ENCODE measurements at regions not wholly inside any gene's neighbourhood (a gene's known extent, or its start where the extent isn't known, plus 50 kb on each side); places are given as distances from the start of the nearest gene placed in this dataset.

DNA sequence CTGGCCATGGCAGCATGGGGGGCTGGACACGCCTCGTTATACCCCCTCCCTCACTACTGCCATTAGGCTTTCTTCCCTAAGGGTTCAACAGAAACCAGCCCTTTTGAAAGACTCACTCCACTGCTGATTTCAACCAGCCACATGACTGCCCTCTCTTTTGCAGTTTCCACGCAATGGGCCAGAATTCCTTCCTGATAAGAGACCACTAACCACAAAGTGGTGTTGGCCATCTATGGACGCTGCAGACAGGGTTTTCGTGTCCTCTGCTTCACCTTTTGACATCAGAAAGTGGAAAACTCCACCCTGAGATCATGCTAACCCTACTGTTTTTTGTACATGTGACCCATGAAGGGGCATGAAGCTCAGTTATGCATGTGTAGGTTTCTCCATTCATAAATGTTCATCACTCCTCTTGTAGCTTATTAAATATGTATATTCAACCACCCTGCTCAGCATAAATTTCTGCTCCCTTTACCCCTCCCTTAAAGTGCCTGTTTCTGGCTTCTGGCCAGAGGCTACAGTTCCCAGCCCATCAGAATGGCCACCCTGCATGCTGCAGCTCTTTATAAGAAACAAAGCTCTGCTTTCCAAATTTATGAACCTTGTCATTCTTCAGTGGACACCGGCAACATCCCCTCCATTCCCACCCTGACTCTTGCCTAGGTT is 105.6 kb upstream of the KCNK12 start:
- no peaks in the 10 kb centered on the region for H3K4me1 Mint-ChIP-seq
- intact Hi-C loops (cut with micrococcal nuclease): no loop called here
- H3K36me3 Mint-ChIP-seq (ENCODE audit: low read depth): no peaks in the 10 kb centered on the region
- no peak for DNase-seq
- no peak overlapping the region for H3K4me3 Mint-ChIP-seq
- H3K9me3 Mint-ChIP-seq: no peaks in the 10 kb centered on the region
- no peak overlapping the region for H3K27ac Mint-ChIP-seq
- H3K27me3 Mint-ChIP-seq: peaks cover 7% of the 10 kb centered on the region

DNA sequence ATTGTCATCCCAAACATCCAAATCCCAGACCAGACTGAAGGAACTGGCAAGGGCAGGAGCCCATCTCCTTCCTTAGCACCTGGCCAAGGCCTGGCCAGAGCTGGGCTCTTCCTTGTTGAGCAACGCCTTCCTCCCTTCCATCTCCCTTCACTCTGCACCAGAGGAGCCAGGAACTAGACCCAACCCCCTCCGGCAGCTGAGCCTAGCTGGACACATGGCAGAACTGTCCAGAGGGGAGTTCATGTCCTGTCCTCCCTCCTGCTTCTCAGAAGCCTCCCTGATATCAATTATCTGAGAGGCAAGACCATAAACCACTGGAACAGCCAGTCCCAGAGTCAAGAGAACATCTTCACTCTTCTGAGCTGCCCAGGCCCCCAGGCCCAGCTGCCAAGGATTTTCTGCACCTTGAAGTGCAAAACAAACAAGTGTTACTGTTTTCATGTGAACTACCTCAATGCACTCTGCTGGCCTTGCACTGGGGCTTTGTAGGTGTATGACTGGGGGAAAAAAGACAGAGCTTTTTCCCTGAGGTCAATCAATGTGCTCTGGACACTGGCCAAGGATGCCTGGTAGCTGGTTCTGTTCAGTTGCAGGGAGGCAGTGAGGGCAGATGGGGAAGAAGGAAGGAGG is 104.5 kb upstream of the KCNK12 start:
- Mint-ChIP-seq H3K4me1 (no peaks in the 10 kb centered on the region), H3K9me3 (no peaks in the 10 kb centered on the region), H3K4me3 (no peak overlapping the region), H3K27ac (no peak overlapping the region), H3K27me3 (peaks cover 7% of the 10 kb centered on the region), H3K36me3 (ENCODE audit: low read depth) (no peaks in the 10 kb centered on the region)
- intact Hi-C loops (cut with micrococcal nuclease): no loop called here
- DNase-seq: no peak

DNA sequence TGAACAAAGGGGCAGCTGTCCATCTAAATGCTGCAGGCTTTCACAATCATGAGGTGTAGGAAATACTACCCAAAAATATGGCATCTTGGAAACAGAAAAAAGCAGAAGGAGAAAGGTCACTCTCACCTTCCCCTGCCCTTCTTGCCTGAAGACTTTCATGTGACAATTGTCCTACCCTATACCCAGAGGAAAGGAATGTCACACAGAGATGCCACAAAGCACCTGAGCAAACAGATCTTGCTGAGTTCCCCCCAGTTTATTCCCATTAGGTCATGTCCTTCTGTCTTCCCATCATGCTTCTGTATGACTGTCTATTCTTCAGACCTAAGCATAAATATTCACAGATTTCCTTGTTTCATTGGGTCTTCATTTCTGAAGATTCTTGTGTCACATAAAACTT is 95.5 kb upstream of the KCNK12 start:
- Mint-ChIP-seq H3K27ac (no peak overlapping the region), H3K4me1 (no peaks in the 10 kb centered on the region), H3K9me3 (no peaks in the 10 kb centered on the region), H3K36me3 (ENCODE audit: low read depth) (no peaks in the 10 kb centered on the region), H3K4me3 (no peak overlapping the region), H3K27me3 (peaks cover 5% of the 10 kb centered on the region)
- no peak for DNase-seq
- intact Hi-C loops (cut with micrococcal nuclease): no loop called here

DNA sequence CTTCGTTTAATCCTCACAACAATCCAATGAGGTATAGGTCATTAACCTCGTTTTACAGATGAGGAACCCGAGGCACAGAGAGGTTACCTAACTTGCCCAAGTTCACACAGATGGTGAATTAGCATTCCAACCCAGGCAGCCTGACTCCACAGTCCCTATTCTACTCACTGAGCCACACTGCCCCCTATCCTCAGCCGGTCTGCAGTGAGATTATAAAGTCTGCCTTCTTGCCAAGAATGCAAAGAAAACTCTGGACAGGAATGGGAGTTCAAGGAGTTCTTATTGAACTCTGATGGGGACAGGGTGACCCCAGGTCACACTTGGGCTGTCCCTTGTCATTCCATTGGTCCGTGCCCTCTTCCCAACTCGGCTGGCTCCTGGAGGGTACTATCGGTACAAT is 94.0 kb upstream of the KCNK12 start:
- Mint-ChIP-seq H3K4me1 (no peaks in the 10 kb centered on the region), H3K27ac (no peak overlapping the region), H3K9me3 (no peaks in the 10 kb centered on the region), H3K4me3 (no peak overlapping the region), H3K36me3 (ENCODE audit: low read depth) (no peaks in the 10 kb centered on the region), H3K27me3 (peaks cover 5% of the 10 kb centered on the region)
- no peak for DNase-seq
- intact Hi-C loops (cut with micrococcal nuclease): no loop called here

DNA sequence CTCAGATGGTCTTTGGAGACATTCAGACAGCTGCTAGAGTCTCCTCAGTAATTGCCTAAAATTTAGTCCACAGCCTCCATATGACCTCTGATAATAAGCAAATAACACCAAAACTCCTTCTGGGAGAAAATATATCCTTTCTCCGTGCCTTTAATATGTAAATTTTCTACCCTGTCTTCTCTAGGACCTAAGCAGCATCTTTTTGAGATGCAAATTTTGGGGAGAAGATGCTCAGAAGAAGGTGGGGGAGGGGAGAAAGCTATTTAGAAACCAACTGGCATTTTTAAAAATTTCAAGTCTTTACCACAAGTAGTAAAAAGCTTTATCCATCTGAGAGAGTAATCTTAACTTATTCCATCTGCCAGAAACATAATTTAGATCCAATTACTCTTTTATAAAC is 91.8 kb upstream of the KCNK12 start:
- no peaks in the 10 kb centered on the region for H3K36me3 Mint-ChIP-seq (ENCODE audit: low read depth)
- no peak for DNase-seq
- H3K27me3 Mint-ChIP-seq: peaks cover 5% of the 10 kb centered on the region
- H3K27ac Mint-ChIP-seq: no peak overlapping the region
- H3K4me1 Mint-ChIP-seq: no peaks in the 10 kb centered on the region
- no peaks in the 10 kb centered on the region for H3K9me3 Mint-ChIP-seq
- no peak overlapping the region for H3K4me3 Mint-ChIP-seq
- intact Hi-C loops (cut with micrococcal nuclease): no loop called here

DNA sequence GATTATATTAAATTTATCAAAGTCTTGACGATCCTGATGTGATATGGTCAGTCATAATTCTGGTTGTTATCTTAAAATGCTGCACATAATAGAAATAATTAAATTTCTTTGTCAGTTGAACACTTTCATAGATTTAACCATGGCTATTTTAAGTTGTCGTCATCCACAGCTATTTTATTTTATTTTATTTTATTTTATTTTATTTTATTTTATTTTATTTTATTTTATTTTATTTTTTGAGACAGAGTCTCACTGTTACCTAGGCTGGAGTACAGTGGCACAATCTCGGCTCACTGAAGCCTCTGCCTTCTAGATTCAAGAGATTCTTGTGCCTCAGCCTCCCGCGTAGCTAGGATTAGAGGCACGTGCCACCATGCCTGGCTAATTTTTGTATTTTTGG is 90.5 kb upstream of the KCNK12 start:
- H3K27me3 Mint-ChIP-seq: peaks cover 3% of the 10 kb centered on the region
- intact Hi-C loops (cut with micrococcal nuclease): no loop called here
- H3K36me3 Mint-ChIP-seq (ENCODE audit: low read depth): no peaks in the 10 kb centered on the region
- no peaks in the 10 kb centered on the region for H3K4me1 Mint-ChIP-seq
- H3K27ac Mint-ChIP-seq: no peak overlapping the region
- H3K4me3 Mint-ChIP-seq: no peak overlapping the region
- no peaks in the 10 kb centered on the region for H3K9me3 Mint-ChIP-seq
- DNase-seq: no peak

DNA sequence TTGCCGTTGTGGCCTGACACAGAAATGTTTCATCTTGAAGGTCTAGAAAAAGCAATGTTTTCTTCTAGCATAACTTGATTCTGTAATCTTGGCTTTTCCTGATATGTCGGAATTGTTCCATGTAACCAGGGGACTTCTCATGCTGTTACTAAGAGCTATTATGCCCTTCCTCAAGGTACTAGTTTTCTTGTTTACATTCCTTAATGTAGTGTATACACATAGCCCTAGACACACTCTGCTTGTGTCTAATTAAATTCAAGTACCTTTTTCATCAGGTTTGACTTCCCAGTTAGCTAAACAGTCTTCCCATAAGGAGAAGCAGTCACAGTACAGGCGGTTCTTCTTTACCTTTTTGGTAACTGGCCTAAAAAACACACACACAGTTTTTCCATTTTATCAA is 89.4 kb upstream of the KCNK12 start:
- Mint-ChIP-seq H3K27me3 (peaks cover 3% of the 10 kb centered on the region), H3K4me3 (no peak overlapping the region), H3K27ac (no peak overlapping the region), H3K4me1 (no peaks in the 10 kb centered on the region), H3K9me3 (no peaks in the 10 kb centered on the region), H3K36me3 (ENCODE audit: low read depth) (no peaks in the 10 kb centered on the region)
- intact Hi-C loops (cut with micrococcal nuclease): no loop called here
- no peak for DNase-seq

DNA sequence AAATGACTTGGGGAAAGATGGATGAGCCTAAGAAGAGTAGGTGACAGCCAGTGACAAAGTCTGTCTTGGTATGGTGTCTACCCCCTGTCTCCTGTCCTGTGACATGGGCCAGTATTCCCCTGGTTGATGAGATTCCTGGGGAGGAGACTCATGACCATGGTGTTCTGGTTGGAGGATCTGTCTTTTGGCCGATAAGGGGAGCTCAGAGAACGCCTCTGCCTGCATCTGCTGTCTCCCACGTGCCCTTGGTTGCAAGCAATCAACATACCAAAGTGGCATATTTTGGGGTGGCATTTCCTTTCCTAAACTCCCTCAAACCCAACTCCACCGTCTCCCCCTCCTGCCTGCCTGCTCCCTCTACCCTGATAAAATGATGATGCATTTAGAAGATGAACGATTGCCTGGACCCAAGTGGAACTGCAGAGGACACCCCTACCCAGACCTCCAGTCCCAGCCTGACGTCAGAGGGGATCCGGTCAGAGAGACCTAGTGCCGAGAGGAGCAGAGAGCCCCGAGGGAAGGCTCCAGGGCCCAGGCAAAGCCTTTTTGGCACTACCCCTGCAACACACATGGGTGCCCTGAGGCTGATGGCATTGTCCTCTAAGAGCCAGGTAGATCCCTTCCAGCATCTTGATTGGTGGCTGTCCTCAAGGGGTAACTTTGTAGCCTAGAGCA is 88.0 kb upstream of the KCNK12 start:
- no peak overlapping the region for H3K27ac Mint-ChIP-seq
- intact Hi-C loops (cut with micrococcal nuclease): no loop called here
- no peaks in the 10 kb centered on the region for H3K4me1 Mint-ChIP-seq
- no peak overlapping the region for H3K4me3 Mint-ChIP-seq
- no peaks in the 10 kb centered on the region for H3K9me3 Mint-ChIP-seq
- H3K36me3 Mint-ChIP-seq (ENCODE audit: low read depth): no peaks in the 10 kb centered on the region
- peaks cover 3% of the 10 kb centered on the region for H3K27me3 Mint-ChIP-seq
- DNase-seq: no peak

DNA sequence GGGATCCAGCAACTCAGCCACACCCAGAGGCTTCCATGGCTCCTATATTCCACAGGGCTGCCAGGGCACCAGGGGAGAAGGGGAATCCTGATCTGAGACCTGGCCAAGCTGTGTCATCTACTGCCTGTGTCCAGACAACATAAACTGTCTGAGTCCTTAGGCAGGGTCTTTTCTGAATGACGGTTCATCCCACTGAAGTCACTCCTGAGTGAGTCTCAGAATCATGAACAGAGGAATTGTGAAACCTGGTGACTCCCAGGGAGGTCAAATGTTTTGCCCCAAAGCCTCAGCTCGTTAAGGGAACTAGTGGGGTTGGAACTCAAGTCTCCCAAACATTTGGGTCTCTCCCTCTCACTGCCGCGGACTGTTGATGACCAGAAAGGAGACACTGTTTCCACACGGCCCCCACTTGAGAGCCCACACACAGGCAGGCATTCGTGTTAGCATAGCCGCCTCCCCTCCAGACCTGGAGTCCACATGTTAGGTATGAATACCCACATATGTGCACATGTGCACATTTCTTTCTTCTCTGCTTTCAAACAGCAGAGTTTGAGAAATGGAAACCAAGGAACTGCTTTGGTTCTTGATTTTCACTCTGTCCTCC is 87.2 kb upstream of the KCNK12 start:
- intact Hi-C loops (cut with micrococcal nuclease): no loop called here

DNA sequence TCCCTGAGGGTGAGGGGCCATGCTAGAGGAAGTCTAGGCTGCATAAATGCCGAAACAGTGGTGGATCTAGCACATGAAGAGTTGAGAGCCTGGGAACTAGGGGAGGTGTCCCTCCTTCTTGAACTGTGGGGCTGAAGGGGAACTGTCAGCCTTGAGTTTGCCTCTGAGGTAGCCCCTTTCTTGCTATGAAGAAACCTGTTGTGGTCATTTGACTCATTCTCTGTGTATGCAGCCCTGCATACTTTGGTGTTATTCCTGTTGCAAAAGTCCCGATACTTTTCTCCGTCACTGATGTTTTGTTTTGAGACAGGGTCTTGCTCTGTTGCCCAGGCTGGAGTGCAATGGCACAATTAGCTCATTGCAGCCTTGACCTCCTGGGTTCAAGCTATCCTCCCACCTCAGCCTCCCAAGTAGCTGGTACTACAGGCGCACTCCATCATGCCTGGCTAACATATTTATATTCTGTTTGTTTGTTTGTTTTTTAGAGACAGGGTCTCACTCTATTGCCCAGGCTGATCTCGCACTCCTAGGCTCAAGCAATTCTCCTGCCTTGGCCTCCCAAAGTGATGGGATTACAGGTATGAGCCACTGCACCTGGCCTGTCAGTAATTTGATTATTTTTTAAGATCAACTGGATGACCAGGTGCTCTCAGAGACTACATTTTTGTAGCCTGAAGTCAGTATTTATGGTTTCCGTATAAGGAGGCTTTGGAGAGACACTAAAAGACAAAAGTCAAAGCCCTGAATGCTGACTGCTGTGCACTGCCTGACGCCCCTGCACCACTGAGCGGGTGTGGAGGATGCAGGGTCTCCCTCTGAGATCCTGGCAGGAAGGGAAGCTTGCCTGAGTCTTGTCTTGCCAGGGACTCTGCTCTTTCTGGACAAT is 86.2 kb upstream of the KCNK12 start:
- intact Hi-C loops (cut with micrococcal nuclease): no loop called here
- no peak overlapping the region for H3K27ac Mint-ChIP-seq
- H3K4me1 Mint-ChIP-seq: no peaks in the 10 kb centered on the region
- no peaks in the 10 kb centered on the region for H3K36me3 Mint-ChIP-seq (ENCODE audit: low read depth)
- H3K9me3 Mint-ChIP-seq: no peaks in the 10 kb centered on the region
- DNase-seq: no peak
- H3K27me3 Mint-ChIP-seq: peaks cover 2% of the 10 kb centered on the region
- no peak overlapping the region for H3K4me3 Mint-ChIP-seq

More for the DNA sequence above, 87.2 kb upstream of the KCNK12 start:
- no peak overlapping the region for H3K27ac Mint-ChIP-seq
- no peaks in the 10 kb centered on the region for H3K4me1 Mint-ChIP-seq
- DNase-seq: no peak
- H3K27me3 Mint-ChIP-seq: peaks cover 3% of the 10 kb centered on the region
- no peaks in the 10 kb centered on the region for H3K36me3 Mint-ChIP-seq (ENCODE audit: low read depth)
- no peak overlapping the region for H3K4me3 Mint-ChIP-seq
- H3K9me3 Mint-ChIP-seq: no peaks in the 10 kb centered on the region

DNA sequence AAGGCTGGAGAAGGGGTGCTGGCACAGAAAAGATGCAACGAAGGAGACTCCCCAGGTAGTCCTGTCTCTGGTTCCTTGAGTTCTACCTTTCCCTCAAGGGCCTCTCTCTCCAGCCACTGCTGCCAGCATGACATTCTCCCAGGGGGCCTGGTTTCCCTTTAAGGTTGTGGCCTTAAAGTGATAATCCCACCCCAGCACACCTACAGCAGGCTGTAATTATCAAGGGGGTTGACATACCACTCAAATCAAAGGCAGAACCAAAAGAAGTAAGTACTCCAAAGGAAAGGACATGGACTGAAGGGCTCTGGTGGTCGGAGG is 84.7 kb upstream of the KCNK12 start:
- intact Hi-C loops (cut with micrococcal nuclease): no loop called here
- Mint-ChIP-seq H3K27me3 (peaks cover 4% of the 10 kb centered on the region), H3K36me3 (ENCODE audit: low read depth) (no peaks in the 10 kb centered on the region), H3K27ac (no peak overlapping the region), H3K4me1 (no peaks in the 10 kb centered on the region), H3K9me3 (no peaks in the 10 kb centered on the region), H3K4me3 (no peak overlapping the region)
- no peak for DNase-seq

DNA sequence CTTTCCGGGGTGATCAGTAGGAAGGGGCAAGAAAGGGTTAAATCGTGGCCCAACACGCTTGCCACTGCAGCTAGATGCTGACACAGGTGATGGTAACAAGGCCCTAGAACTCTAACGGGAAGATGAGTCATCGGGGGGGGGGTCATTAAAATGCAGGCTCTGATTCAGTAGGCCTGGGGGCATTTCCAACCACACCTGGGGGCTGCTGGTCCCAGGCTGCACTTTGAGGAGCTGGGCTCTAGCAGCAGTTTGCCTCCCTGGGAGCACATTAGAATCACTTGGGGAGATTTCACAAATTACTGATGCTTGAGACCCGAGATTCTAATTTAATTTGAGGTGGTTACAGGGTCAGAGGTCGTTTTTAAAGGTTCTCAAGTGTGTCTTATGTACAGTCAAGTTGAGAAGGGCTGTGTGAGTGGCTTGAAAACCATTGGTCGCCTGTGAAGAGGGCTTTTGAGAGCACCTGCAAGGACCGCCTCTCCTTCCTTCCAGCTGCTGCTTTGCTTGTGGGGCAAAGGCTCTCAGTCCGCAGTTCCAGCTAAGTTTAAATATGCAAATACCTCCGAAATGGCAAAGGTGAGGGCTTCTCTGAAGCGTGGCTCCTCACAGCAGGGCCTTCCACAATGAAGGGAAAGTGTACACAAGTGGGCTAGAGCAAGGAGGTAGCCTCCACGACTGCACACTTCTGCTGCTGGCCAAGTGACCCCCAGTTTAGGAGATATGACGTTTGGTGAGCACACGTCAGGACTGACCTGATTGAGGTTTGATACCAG is 84.2 kb upstream of the KCNK12 start:
- intact Hi-C loops (cut with micrococcal nuclease): no loop called here
- Mint-ChIP-seq H3K27me3 (peaks cover 4% of the 10 kb centered on the region), H3K4me3 (no peak overlapping the region), H3K27ac (no peak overlapping the region), H3K9me3 (no peaks in the 10 kb centered on the region), H3K4me1 (no peaks in the 10 kb centered on the region), H3K36me3 (ENCODE audit: low read depth) (no peaks in the 10 kb centered on the region)
- DNase-seq: no peak
